ENCODE measurements at regions not wholly inside any gene's neighbourhood (a gene's known extent, or its start where the extent isn't known, plus 50 kb on each side); places are given as distances from the start of the nearest gene placed in this dataset.
"Not testable (repeated sequence)": the region's sequence is repeated elsewhere in the genome, so short reads cannot be mapped to it uniquely, and the experiment has no call there.

GRCh38 chr13:30520571-30520970 is 54.8 kb upstream of the HMGB1 start:
- DNase-seq (ENCODE audit: low spot score): no peak

GRCh38 chr13:30523211-30523610 is 57.5 kb upstream of the HMGB1 start:
- DNase-seq (ENCODE audit: low spot score): no peak

- not testable (repeated sequence) for DNase-seq (ENCODE audit: low spot score)
These were observed 58.1 kb upstream of the HMGB1 start for GRCh38 chr13:30523817-30524216.

GRCh38 chr13:30525212-30525611 is 59.5 kb upstream of the HMGB1 start:
- not testable (repeated sequence) for DNase-seq (ENCODE audit: low spot score)

GRCh38 chr13:30526612-30527495 is 61.1 kb upstream of the HMGB1 start:
- DNase-seq (ENCODE audit: low spot score): no peak

GRCh38 chr13:30529085-30529834 is 63.5 kb upstream of the HMGB1 start:
- no peak for DNase-seq (ENCODE audit: low spot score)

GRCh38 chr13:30535046-30535445 is 69.3 kb upstream of the HMGB1 start:
- no peak for DNase-seq (ENCODE audit: low spot score)

- no peak for DNase-seq (ENCODE audit: low spot score)
These were observed 72.4 kb upstream of the USPL1 start for GRCh38 chr13:30545320-30545719.

- DNase-seq (ENCODE audit: low spot score): not testable (repeated sequence)
These were observed 69.7 kb upstream of the USPL1 start for GRCh38 chr13:30548046-30548445.

- DNase-seq (ENCODE audit: low spot score): peak; percentile 47
These were observed 66.5 kb upstream of the USPL1 start for GRCh38 chr13:30551189-30551588.

- DNase-seq (ENCODE audit: low spot score): no peak
These were observed 65.2 kb upstream of the USPL1 start for GRCh38 chr13:30552567-30552966.

GRCh38 chr13:30559274-30559673 is 58.4 kb upstream of the USPL1 start:
- no peak for DNase-seq (ENCODE audit: low spot score)

GRCh38 chr13:30560212-30560611 is 57.5 kb upstream of the USPL1 start:
- no peak for DNase-seq (ENCODE audit: low spot score)

- no peak for DNase-seq (ENCODE audit: low spot score)
These were observed 56.2 kb upstream of the USPL1 start for GRCh38 chr13:30561511-30561910.

GRCh38 chr13:30564489-30564888 is 53.2 kb upstream of the USPL1 start:
- DNase-seq (ENCODE audit: low spot score): no peak

GRCh38 chr13:30565658-30566057 is 52.1 kb upstream of the USPL1 start:
- no peak for DNase-seq (ENCODE audit: low spot score)

GRCh38 chr13:30567072-30567471 is 50.6 kb upstream of the USPL1 start:
- no peak for DNase-seq (ENCODE audit: low spot score)

Measured in SW480 (cell line).